Esophagus squamous epithelium (tissue), 4 donors: ENCODE measurements at regions not wholly inside any gene's neighbourhood (a gene's known extent, or its start where the extent isn't known, plus 50 kb on each side); places are given as distances from the start of the nearest gene placed in this dataset.

Experiments used
- POLR2A ChIP-seq, 4 donors: fragments of 450-650 bp; IDR thresholded peaks; one replicate each; pipeline ENCODE4 v1.6.1; 2017; ENCODE audit warnings: antibody characterized with exemption in 4 of 4, mild to moderate bottlenecking in 4 of 4, moderate library complexity in 3 of 4
- TF ChIP-seq, protein P1 (sequence below), 6 experiments: fragments of 450-650 bp in 4 of 6; fragments of 200-600 bp in 2 of 6; sonication (generic) in 2 of 6; IDR thresholded peaks; one replicate each; pipeline ENCODE4 v1.5.1; 2016 to 2019; ENCODE audit warnings: antibody characterized with exemption in 6 of 6, mild to moderate bottlenecking in 4 of 6, moderate library complexity in 4 of 6

DNA sequence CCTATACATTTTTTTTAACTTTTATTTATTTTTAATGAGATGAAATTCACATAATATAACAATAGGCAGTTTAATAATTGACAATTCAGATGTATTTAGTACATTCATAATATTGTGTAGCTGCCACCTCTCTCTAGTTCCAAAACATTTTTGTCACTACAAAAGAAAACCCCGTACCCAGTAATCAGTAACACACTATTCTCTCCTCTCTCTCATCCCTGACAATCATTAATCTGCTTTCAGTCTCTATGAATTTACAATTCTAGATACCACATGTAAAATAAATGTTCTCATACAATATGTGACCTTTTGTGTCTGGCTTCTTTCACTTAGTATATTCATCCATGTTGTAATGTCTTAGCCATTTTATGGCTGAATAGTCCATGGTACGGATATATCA is 244.8 kb upstream of the DMRT1 start:
- TF ChIP-seq, protein P1, sequence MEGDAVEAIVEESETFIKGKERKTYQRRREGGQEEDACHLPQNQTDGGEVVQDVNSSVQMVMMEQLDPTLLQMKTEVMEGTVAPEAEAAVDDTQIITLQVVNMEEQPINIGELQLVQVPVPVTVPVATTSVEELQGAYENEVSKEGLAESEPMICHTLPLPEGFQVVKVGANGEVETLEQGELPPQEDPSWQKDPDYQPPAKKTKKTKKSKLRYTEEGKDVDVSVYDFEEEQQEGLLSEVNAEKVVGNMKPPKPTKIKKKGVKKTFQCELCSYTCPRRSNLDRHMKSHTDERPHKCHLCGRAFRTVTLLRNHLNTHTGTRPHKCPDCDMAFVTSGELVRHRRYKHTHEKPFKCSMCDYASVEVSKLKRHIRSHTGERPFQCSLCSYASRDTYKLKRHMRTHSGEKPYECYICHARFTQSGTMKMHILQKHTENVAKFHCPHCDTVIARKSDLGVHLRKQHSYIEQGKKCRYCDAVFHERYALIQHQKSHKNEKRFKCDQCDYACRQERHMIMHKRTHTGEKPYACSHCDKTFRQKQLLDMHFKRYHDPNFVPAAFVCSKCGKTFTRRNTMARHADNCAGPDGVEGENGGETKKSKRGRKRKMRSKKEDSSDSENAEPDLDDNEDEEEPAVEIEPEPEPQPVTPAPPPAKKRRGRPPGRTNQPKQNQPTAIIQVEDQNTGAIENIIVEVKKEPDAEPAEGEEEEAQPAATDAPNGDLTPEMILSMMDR (IDR thresholded peaks at IDR 0.05) = no peak
- TF ChIP-seq POLR2A (IDR thresholded peaks at IDR 0.05) = no peak
